Esophagus squamous epithelium (tissue), 5 donors: ENCODE measurements at regions not wholly inside any gene's neighbourhood (a gene's known extent, or its start where the extent isn't known, plus 50 kb on each side); places are given as distances from the start of the nearest gene placed in this dataset.

Source experiments
- DNase-seq: peaks from one replicate; lab custom pipeline; 2025; lab: John Stamatoyannopoulos, UW
- H3K27ac ChIP-seq, 4 donors: fragments of 200-600 bp; sonication (generic); one replicate each; pipeline ENCODE4 v1.5.1; 2016 to 2019; ENCODE audit warnings: mild to moderate bottlenecking in 1 of 4
- H3K27me3 ChIP-seq, 4 donors: fragments of 200-600 bp; sonication (generic); 1 replicate in 3 of 4; 2 replicates in 1 of 4; pipeline versions ENCODE4 v1.5.1 to v1.6.0; 2017 to 2021; ENCODE audit warnings: antibody characterized with exemption in 1 of 4
- H3K36me3 ChIP-seq, 3 donors: fragments of 200-600 bp; sonication (generic); one replicate each; pipeline ENCODE4 v1.5.1; 2016 to 2019
- H3K4me1 ChIP-seq, 3 donors: fragments of 200-600 bp; sonication (generic); one replicate each; pipeline ENCODE4 v1.5.1; 2017 to 2019
- H3K4me3 ChIP-seq, 4 donors: fragments of 200-600 bp; sonication (generic); 1 replicate in 3 of 4; 2 replicates in 1 of 4; pipeline ENCODE4 v1.5.1; 2016 to 2019; ENCODE audit warnings: mild to moderate bottlenecking in 2 of 4, moderate library complexity in 1 of 4
- H3K9me3 ChIP-seq, 3 donors: fragments of 200-600 bp; sonication (generic); one replicate each; pipeline ENCODE4 v1.5.1; 2016 to 2019
- CTCF ChIP-seq, 6 experiments: fragments of 450-650 bp in 4 of 6; fragments of 200-600 bp in 2 of 6; sonication (generic) in 2 of 6; IDR thresholded peaks; one replicate each; pipeline ENCODE4 v1.5.1; 2016 to 2019; ENCODE audit warnings: antibody characterized with exemption in 6 of 6, mild to moderate bottlenecking in 4 of 6, moderate library complexity in 4 of 6
- POLR2A ChIP-seq, 4 donors: fragments of 450-650 bp; IDR thresholded peaks; one replicate each; pipeline ENCODE4 v1.6.1; 2017; ENCODE audit warnings: antibody characterized with exemption in 4 of 4, mild to moderate bottlenecking in 4 of 4, moderate library complexity in 3 of 4
- WGBS, 2 donors: methylation state at CpG; one replicate each; pipeline ENCODE4 v1.1.5; 2018; 5-methylcytosine and 5-hydroxymethylcytosine counted together
- intact Hi-C: fragments of 100-400 bp; cut with DNase I; formaldehyde crosslinking; loops from one replicate; pipeline ENCODE4 v1.15.0; 2022
- donor health status: DM: yes; HTN: yes; CAD: no.

- Histone ChIP-seq H3K4me1 (no peaks in the 10 kb centered on the region), H3K4me3 (no peak overlapping the region), H3K27ac (no peak overlapping the region), H3K36me3 (no peaks in the 10 kb centered on the region), H3K9me3 (peaks cover 0 to 9% (median 0%) of the 10 kb centered on the region in 3 donors), H3K27me3 (no peaks in the 10 kb centered on the region)
- WGBS, 2 donors: 70 to 72% methylated on average over 12 of the region's 12 CpGs
- no peak for TF ChIP-seq POLR2A (IDR thresholded peaks at IDR 0.05)
- no peak for DNase-seq
- intact Hi-C loops: no loop called here
These were observed 466.6 kb upstream of the C1orf87 start for GRCh38 chr1:60540141-60540540.

- WGBS, 2 donors: 39 to 51% methylated on average over 2 of the region's 2 CpGs
- TF ChIP-seq POLR2A (IDR thresholded peaks at IDR 0.05) (no peak), CTCF (IDR thresholded peaks at IDR 0.05) (no peak)
- H3K36me3 ChIP-seq: no peaks in the 10 kb centered on the region
- intact Hi-C loops: no loop called here
- DNase-seq: no peak
- peaks cover 0 to 9% (median 0%) of the 10 kb centered on the region in 3 donors for H3K9me3 ChIP-seq
- no peak overlapping the region for H3K4me3 ChIP-seq
- no peak overlapping the region for H3K27ac ChIP-seq
- no peaks in the 10 kb centered on the region for H3K27me3 ChIP-seq
- H3K4me1 ChIP-seq: no peaks in the 10 kb centered on the region
These were observed 462.1 kb upstream of the C1orf87 start for GRCh38 chr1:60535713-60536112.

- Histone ChIP-seq H3K4me1 (no peaks in the 10 kb centered on the region), H3K9me3 (no peaks in the 10 kb centered on the region), H3K4me3 (no peak overlapping the region), H3K36me3 (no peaks in the 10 kb centered on the region), H3K27ac (no peak overlapping the region), H3K27me3 (no peaks in the 10 kb centered on the region)
- DNase-seq: no peak
- intact Hi-C loops: no loop called here
- no peak for TF ChIP-seq POLR2A (IDR thresholded peaks at IDR 0.05)
- TF ChIP-seq CTCF (IDR thresholded peaks at IDR 0.05): no peak
These were observed 454.0 kb upstream of the C1orf87 start for GRCh38 chr1:60527567-60527966.

- H3K4me3 ChIP-seq: no peak overlapping the region
- intact Hi-C loops: no loop called here
- H3K9me3 ChIP-seq: no peaks in the 10 kb centered on the region
- WGBS, 2 donors: 31 to 42% methylated on average over 3 of the region's 3 CpGs
- H3K4me1 ChIP-seq: no peaks in the 10 kb centered on the region
- TF ChIP-seq CTCF (IDR thresholded peaks at IDR 0.05) (no peak), POLR2A (IDR thresholded peaks at IDR 0.05) (no peak)
- H3K27me3 ChIP-seq: no peaks in the 10 kb centered on the region
- no peaks in the 10 kb centered on the region for H3K36me3 ChIP-seq
- no peak overlapping the region for H3K27ac ChIP-seq
- no peak for DNase-seq
These were observed 443.4 kb upstream of the C1orf87 start for GRCh38 chr1:60516996-60517395.

- no peaks in the 10 kb centered on the region for H3K4me1 ChIP-seq
- H3K27ac ChIP-seq: no peak overlapping the region
- H3K36me3 ChIP-seq: no peaks in the 10 kb centered on the region
- no peaks in the 10 kb centered on the region for H3K27me3 ChIP-seq
- TF ChIP-seq CTCF (IDR thresholded peaks at IDR 0.05) (no peak), POLR2A (IDR thresholded peaks at IDR 0.05) (no peak)
- DNase-seq: no peak
- no peak overlapping the region for H3K4me3 ChIP-seq
- H3K9me3 ChIP-seq: no peaks in the 10 kb centered on the region
- intact Hi-C loops: no loop called here
These were observed 436.6 kb upstream of the C1orf87 start for GRCh38 chr1:60510162-60510561.

- Histone ChIP-seq H3K4me3 (no peak overlapping the region), H3K27ac (no peak overlapping the region), H3K9me3 (no peaks in the 10 kb centered on the region), H3K4me1 (no peaks in the 10 kb centered on the region), H3K36me3 (no peaks in the 10 kb centered on the region), H3K27me3 (no peaks in the 10 kb centered on the region)
- 41 to 43% methylated on average over 3 of the region's 3 CpGs for WGBS, 2 donors
- intact Hi-C loops: no loop called here
- DNase-seq: no peak
- TF ChIP-seq POLR2A (IDR thresholded peaks at IDR 0.05) (no peak), CTCF (IDR thresholded peaks at IDR 0.05) (no peak)
These were observed 430.8 kb upstream of the C1orf87 start for GRCh38 chr1:60504206-60504840.
